SK-N-SH (cell line): ENCODE measurements at regions not wholly inside any gene's neighbourhood (a gene's known extent, or its start where the extent isn't known, plus 50 kb on each side); places are given as distances from the start of the nearest gene placed in this dataset.

Source experiments
- CTCF ChIP-seq: fragments of 200-600 bp; sonication (generic); IDR thresholded peaks from 2 replicates; pipeline ENCODE4 v1.6.1; 2017; ENCODE audit warnings: antibody characterized with exemption, mild to moderate bottlenecking, moderate library complexity
- EP300 ChIP-seq, 2 experiments: IDR thresholded peaks; 2 replicates each; pipeline versions ENCODE4 v1.4.0 to v1.6.1; 2012; ENCODE audit warnings: borderline replicate concordance in 1 of 2, low read depth in 1 of 2, low read length in 1 of 2
- GABPA ChIP-seq: IDR thresholded peaks from 2 replicates; pipeline ENCODE4 v1.4.0; 2012; ENCODE audit warnings: low read depth, mild to moderate bottlenecking
- GATA2 ChIP-seq: sonication (generic); formaldehyde crosslinking; IDR thresholded peaks from 2 replicates; pipeline ENCODE4 v1.5.0; 2020; ENCODE audit warnings: mild to moderate bottlenecking, missing genetic modification reagents
- POLR2AphosphoS5 ChIP-seq: IDR thresholded peaks from 2 replicates; pipeline ENCODE4 v1.6.1; 2012; ENCODE audit warnings: low read depth, low read length
- RAD21 ChIP-seq: IDR thresholded peaks from 2 replicates; pipeline ENCODE4 v1.6.1; 2012; ENCODE audit warnings: mild to moderate bottlenecking, low read length
- REST ChIP-seq: IDR thresholded peaks from 2 replicates; pipeline ENCODE4 v1.6.1; 2012; ENCODE audit warnings: mild to moderate bottlenecking, low read depth, low read length, moderate library complexity
- YY1 ChIP-seq: IDR thresholded peaks from 2 replicates; pipeline ENCODE4 v1.4.0; 2012; ENCODE audit warnings: low read depth, mild to moderate bottlenecking

DNA sequence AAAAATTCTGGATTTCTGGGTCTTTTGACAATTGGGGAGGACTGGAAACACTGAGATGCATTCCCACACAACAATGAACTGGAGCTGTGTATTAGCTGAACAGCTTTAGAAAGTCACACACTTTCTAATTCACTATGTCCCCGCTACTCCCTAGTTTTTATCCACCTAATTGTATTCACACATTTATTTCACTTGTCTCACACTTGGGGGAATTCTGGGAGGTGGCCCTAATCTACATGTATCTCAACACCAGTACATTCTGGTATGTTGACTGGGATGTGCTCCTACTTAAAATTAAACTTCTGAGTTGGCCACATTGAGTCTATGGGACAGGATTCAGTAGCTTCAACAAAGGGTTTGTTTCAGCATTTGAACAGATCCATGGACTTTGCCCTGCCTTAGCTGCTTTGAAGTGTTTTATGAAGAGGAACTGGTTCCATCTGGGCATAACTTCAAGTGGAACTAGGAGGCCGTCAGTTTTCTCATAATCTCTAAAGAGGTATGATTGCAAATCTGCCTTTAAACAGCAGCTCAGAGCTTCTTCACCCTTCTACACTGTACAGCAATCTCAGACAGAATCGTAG lies 106.5 kb upstream of the CMC1 start:
- TF ChIP-seq RAD21 (no peak), GATA2 (no peak), GABPA (no peak), REST (no peak), CTCF (no peak), YY1 (no peak), POLR2AphosphoS5 (no peak), EP300 (IDR thresholded peaks at IDR 0.05; ENCODE audit: borderline replicate concordance in 1 of 2, low read depth in 1 of 2, low read length in 1 of 2) (no peak)
